Endothelial cell (in vitro differentiated cells): ENCODE measurements at regions not wholly inside any gene's neighbourhood (a gene's known extent, or its start where the extent isn't known, plus 50 kb on each side); places are given as distances from the start of the nearest gene placed in this dataset.

Experiments used
- DNase-seq: peaks from one replicate; pipeline ENCODE4 v3.0.0; 2021; ENCODE audit warnings: low spot score
- H3K27ac Mint-ChIP-seq: one replicate; pipeline ENCODE4 v1.8.0; 2021; ENCODE audit warnings: mixed read lengths, inconsistent platforms; ENCODE audit not compliant: unreplicated experiment
- H3K27me3 Mint-ChIP-seq: one replicate; pipeline ENCODE4 v1.8.0; 2021; ENCODE audit warnings: mild to moderate bottlenecking, moderate library complexity, mixed read lengths, inconsistent platforms; ENCODE audit not compliant: unreplicated experiment
- H3K36me3 Mint-ChIP-seq: one replicate; pipeline ENCODE4 v1.8.0; 2021; ENCODE audit warnings: mild to moderate bottlenecking, low read depth, mixed read lengths, inconsistent platforms; ENCODE audit not compliant: unreplicated experiment
- H3K4me1 Mint-ChIP-seq: one replicate; pipeline ENCODE4 v1.8.0; 2021; ENCODE audit warnings: mild to moderate bottlenecking, mixed read lengths, inconsistent platforms; ENCODE audit not compliant: unreplicated experiment
- H3K4me3 Mint-ChIP-seq: one replicate; pipeline ENCODE4 v1.8.0; 2021; ENCODE audit warnings: mild to moderate bottlenecking, mixed read lengths, inconsistent platforms; ENCODE audit not compliant: unreplicated experiment
- H3K9me3 Mint-ChIP-seq: one replicate; pipeline ENCODE4 v1.8.0; 2021; ENCODE audit warnings: mixed read lengths, inconsistent platforms; ENCODE audit not compliant: unreplicated experiment
- TF ChIP-seq, protein P1 (sequence below): fragments of 200-600 bp; sonication (generic); IDR thresholded peaks from one replicate; pipeline ENCODE4 v1.5.0; 2021; ENCODE audit warnings: antibody characterized with exemption; ENCODE audit not compliant: unreplicated experiment

DNA sequence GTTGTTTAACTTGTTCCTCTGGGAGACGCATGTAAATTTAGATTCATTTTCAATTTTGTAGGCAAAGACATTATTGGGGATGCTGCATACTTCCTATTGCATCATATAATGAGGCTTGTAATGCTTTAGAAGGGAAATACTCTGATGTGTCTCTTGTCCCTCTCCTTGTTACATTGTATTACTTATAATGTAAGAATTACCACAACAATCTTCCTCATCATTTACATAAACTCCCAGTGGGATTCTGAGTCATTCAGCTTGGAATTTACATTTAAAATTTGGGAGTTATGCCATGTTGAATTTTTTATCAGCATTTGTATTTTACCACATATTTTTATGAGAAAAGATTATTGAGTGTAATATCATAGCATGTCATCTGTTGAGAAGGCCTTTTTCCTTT is 963.4 kb upstream of the NRXN1 start:
- TF ChIP-seq, protein P1, sequence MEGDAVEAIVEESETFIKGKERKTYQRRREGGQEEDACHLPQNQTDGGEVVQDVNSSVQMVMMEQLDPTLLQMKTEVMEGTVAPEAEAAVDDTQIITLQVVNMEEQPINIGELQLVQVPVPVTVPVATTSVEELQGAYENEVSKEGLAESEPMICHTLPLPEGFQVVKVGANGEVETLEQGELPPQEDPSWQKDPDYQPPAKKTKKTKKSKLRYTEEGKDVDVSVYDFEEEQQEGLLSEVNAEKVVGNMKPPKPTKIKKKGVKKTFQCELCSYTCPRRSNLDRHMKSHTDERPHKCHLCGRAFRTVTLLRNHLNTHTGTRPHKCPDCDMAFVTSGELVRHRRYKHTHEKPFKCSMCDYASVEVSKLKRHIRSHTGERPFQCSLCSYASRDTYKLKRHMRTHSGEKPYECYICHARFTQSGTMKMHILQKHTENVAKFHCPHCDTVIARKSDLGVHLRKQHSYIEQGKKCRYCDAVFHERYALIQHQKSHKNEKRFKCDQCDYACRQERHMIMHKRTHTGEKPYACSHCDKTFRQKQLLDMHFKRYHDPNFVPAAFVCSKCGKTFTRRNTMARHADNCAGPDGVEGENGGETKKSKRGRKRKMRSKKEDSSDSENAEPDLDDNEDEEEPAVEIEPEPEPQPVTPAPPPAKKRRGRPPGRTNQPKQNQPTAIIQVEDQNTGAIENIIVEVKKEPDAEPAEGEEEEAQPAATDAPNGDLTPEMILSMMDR: no peak
- Mint-ChIP-seq H3K4me1 (no peaks in the 10 kb centered on the region), H3K27me3 (no peaks in the 10 kb centered on the region), H3K36me3 (no peaks in the 10 kb centered on the region), H3K27ac (no peak overlapping the region), H3K4me3 (no peak overlapping the region), H3K9me3 (no peaks in the 10 kb centered on the region)
- no peak for DNase-seq

DNA sequence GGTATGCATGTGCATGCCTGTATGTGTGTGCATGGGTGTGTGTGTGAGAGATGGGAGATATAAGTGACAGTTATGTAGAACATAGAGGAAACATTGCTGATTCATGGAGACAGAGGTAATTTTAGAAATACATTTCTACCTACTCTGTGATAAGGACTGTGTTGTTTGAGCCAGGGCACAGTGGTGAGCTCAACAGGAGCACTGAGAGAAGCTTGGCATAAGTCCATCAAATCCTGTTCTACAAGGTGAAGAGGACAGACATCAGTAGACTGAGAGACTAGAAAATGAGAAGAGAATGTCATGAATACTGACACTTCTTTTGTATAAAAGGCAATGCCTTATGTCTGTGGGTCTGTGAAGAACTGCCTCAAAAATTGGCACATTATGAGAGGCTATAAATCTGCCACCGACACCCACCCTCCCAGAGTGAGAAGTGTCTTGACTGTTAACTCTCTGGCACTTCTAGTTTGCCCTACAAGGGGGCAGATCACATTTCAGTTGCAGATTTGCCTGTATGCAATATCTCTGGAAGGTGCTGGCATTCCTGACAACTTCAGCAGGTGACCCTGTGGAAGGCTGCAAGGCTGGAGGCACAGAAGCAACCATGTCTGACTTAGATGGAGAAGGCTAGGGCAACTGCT is 962.3 kb upstream of the NRXN1 start:
- no peaks in the 10 kb centered on the region for H3K36me3 Mint-ChIP-seq
- no peak for DNase-seq
- H3K27me3 Mint-ChIP-seq: no peaks in the 10 kb centered on the region
- no peak overlapping the region for H3K4me3 Mint-ChIP-seq
- TF ChIP-seq, protein P1: no peak
- no peaks in the 10 kb centered on the region for H3K4me1 Mint-ChIP-seq
- H3K9me3 Mint-ChIP-seq: no peaks in the 10 kb centered on the region
- H3K27ac Mint-ChIP-seq: no peak overlapping the region

DNA sequence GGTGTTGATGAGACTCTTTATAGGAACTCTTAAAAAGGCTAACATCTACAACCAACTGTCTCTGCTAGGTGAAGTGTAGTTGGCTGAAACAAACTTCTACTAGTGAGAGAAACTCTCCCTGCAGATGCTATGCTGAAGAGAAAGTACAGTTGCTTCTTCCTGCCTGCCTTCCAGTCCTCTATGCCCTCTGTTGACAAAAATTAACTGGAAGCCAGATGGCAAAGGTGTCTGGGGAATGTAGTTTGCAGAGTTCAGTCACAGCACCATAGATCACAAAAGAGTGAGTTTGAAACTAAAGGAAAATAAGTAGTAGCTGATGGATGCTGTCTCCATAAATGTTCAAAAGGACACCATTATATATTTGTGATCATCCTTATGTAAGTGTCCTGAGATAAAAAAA is 958.8 kb upstream of the NRXN1 start:
- H3K27ac Mint-ChIP-seq: no peak overlapping the region
- H3K9me3 Mint-ChIP-seq: no peaks in the 10 kb centered on the region
- DNase-seq: no peak
- TF ChIP-seq, protein P1: no peak
- H3K36me3 Mint-ChIP-seq: no peaks in the 10 kb centered on the region
- no peaks in the 10 kb centered on the region for H3K27me3 Mint-ChIP-seq
- no peak overlapping the region for H3K4me3 Mint-ChIP-seq
- H3K4me1 Mint-ChIP-seq: no peaks in the 10 kb centered on the region

DNA sequence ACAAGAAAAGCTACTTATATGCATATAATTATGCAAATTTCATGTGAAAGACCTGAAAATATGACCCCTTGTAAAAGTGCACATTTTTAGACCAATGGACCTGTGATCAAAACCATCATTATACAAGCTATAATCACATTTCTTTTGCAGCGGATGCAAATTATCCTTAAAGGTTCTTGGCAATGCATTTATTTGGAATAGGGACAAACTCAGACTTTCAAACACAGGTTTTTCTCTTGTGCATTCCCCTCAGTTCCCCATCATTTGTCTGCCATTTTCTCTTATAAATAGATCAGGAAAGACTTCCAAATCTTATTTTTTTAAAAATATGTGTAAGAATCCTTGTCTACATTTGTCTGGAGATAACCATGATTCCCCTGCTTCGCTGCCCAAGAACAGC is 954.2 kb upstream of the NRXN1 start:
- TF ChIP-seq, protein P1: no peak
- no peak overlapping the region for H3K27ac Mint-ChIP-seq
- H3K9me3 Mint-ChIP-seq: no peaks in the 10 kb centered on the region
- no peaks in the 10 kb centered on the region for H3K27me3 Mint-ChIP-seq
- H3K36me3 Mint-ChIP-seq: no peaks in the 10 kb centered on the region
- DNase-seq: no peak
- no peak overlapping the region for H3K4me3 Mint-ChIP-seq
- H3K4me1 Mint-ChIP-seq: no peaks in the 10 kb centered on the region

DNA sequence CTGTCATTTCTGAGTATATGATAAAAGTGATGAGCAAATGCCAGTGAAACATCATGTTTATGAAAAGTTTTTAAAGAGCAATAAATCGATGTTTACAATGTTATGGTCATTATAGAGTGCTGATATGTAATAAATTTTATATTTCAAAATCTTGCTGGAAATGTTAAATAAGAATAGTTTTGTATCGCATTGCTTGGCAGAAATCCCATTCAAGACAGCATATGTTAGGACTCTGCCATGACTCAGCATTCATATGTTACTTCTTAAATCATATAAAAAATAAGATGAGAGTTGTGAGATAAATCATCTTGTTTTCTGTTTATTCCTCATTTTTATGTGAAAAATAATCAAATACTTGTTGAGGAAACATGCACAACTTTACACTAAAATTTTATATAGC is 949.9 kb upstream of the NRXN1 start:
- DNase-seq: no peak
- Mint-ChIP-seq H3K27me3 (no peaks in the 10 kb centered on the region), H3K36me3 (no peaks in the 10 kb centered on the region), H3K4me3 (no peak overlapping the region), H3K4me1 (no peaks in the 10 kb centered on the region), H3K9me3 (no peaks in the 10 kb centered on the region), H3K27ac (no peak overlapping the region)
- TF ChIP-seq, protein P1: no peak
